ENCODE measurements at regions not wholly inside any gene's neighbourhood (a gene's known extent, or its start where the extent isn't known, plus 50 kb on each side); places are given as distances from the start of the nearest gene placed in this dataset.
"Not testable (repeated sequence)": the region's sequence is repeated elsewhere in the genome, so short reads cannot be mapped to it uniquely, and the experiment has no call there.

DNA sequence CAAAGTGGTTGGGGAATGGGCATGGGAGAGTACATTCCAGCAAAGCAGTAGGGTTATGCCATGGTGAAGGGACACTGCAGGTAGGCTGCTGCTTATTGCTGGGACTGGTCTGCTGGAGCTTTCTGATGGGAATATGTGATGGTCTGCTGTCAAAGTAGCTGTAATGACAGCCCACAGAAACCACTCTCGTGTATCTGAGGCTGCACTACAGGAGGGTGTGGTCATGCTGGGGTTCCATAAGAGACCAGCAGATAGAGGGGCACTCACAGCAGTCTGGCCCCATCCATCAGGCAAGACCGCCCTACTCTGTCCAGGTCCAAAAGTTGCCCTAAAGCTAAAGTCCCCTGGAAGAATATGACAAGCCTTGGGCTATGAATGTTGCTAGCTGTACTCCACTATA, 739.3 kb downstream of the COL12A1 start:
- Histone ChIP-seq H3K9me3 (ENCODE audit: control insufficient read depth, low read length) (peaks cover 2% of the 10 kb centered on the region), H3K36me3 (ENCODE audit: control insufficient read depth in 1 of 2, insufficient read depth in 2 of 2, low read length in 1 of 2) (no peaks in the 10 kb centered on the region), H3K27ac (ENCODE audit: low read depth in 1 of 2, low read length in 2 of 2) (no peak overlapping the region), H3K4me3 (ENCODE audit: low read length in 2 of 2) (no peak overlapping the region), H3K4me1 (ENCODE audit: control insufficient read depth in 1 of 2, insufficient read depth in 2 of 2, low read length in 2 of 2) (no peaks in the 10 kb centered on the region), H3K27me3 (ENCODE audit: control insufficient read depth in 1 of 2, insufficient read depth in 2 of 2, low read length in 1 of 2) (no peaks in the 10 kb centered on the region)
- 84 to 94% methylated on average over 2 of the region's 2 CpGs for WGBS, 2 donors
- DNase-seq (no peak), ATAC-seq (ENCODE audit: low FRiP score) (no peak)
- intact Hi-C loops (cut with DNase I), result no loop called here

DNA sequence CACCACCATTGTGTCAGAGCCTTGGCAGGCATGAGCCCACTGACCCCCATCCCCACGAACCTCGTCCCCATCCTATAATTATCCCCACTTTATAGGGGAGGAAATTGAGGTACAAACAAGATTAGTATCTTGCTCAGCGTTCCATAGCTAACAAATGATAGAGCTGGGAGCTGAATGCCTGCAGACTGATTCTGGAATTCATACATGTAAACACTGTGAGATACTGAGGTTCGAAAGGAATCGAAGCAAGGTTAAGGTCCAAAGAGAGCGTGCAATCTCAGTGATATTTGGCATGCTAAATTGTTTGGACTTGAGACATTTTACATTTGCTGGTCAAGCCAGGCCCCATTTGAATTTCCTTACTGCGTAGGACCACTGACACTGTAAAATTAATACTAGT, 746.6 kb downstream of the COL12A1 start:
- ATAC-seq (ENCODE audit: low FRiP score) (no peak), DNase-seq (no peak)
- Histone ChIP-seq H3K9me3 (ENCODE audit: control insufficient read depth, low read length) (no peaks in the 10 kb centered on the region), H3K4me1 (ENCODE audit: control insufficient read depth in 1 of 2, insufficient read depth in 2 of 2, low read length in 2 of 2) (no peaks in the 10 kb centered on the region), H3K36me3 (ENCODE audit: control insufficient read depth in 1 of 2, insufficient read depth in 2 of 2, low read length in 1 of 2) (no peaks in the 10 kb centered on the region), H3K4me3 (ENCODE audit: low read length in 2 of 2) (no peak overlapping the region), H3K27me3 (ENCODE audit: control insufficient read depth in 1 of 2, insufficient read depth in 2 of 2, low read length in 1 of 2) (no peaks in the 10 kb centered on the region), H3K27ac (ENCODE audit: low read depth in 1 of 2, low read length in 2 of 2) (no peak overlapping the region)
- 84 to 88% methylated on average over 7 of the region's 7 CpGs for WGBS, 2 donors
- intact Hi-C loops (cut with DNase I), result no loop called here

DNA sequence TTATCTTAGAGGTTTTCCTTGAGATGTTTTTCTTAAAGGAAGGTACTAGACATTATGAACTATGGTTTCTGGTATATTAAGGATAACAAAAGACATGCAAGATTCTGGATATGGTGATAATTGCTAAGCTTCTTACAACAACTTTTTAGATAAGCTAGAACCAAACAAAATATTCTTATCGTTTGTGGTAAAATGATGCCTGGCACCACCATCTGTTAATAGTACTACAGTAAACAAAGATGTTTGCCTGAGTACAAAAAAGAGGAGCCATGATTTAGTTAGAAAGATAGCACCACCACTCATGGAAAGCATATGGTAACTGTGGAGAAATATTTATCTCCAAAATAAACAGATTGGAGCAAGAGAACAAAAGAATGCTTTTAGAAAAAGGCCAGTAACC, 747.3 kb downstream of the COL12A1 start:
- intact Hi-C loops (cut with DNase I), result no loop called here
- Histone ChIP-seq H3K27ac (ENCODE audit: low read depth in 1 of 2, low read length in 2 of 2) (no peak overlapping the region), H3K4me1 (ENCODE audit: control insufficient read depth in 1 of 2, insufficient read depth in 2 of 2, low read length in 2 of 2) (no peaks in the 10 kb centered on the region), H3K4me3 (ENCODE audit: low read length in 2 of 2) (no peak overlapping the region), H3K36me3 (ENCODE audit: control insufficient read depth in 1 of 2, insufficient read depth in 2 of 2, low read length in 1 of 2) (no peaks in the 10 kb centered on the region), H3K27me3 (ENCODE audit: control insufficient read depth in 1 of 2, insufficient read depth in 2 of 2, low read length in 1 of 2) (no peaks in the 10 kb centered on the region), H3K9me3 (ENCODE audit: control insufficient read depth, low read length) (no peaks in the 10 kb centered on the region)
- DNase-seq (no peak), ATAC-seq (ENCODE audit: low FRiP score) (no peak)
- 29 to 39% methylated on average over 1 of the region's 1 CpG for WGBS, 2 donors

DNA sequence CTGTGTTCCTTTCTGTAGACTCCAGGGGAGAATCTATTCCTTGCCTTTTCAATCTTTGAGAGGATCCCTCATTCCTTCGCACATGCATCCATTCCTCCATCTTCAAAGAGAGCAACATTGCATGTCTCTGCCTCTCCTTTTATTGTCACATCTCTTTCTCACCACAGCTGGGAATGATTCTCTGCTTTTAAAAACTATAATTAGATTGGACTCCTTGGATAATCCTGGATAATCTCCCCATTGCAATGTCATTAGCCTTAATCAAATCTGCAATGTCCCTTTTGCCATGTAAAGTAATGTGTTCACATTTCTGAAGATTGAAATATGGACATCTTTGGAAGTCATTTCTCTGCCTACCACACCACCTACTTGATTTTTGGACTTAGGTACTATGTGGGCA, 750.1 kb downstream of the COL12A1 start:
- intact Hi-C loops (cut with DNase I), result no loop called here

DNA sequence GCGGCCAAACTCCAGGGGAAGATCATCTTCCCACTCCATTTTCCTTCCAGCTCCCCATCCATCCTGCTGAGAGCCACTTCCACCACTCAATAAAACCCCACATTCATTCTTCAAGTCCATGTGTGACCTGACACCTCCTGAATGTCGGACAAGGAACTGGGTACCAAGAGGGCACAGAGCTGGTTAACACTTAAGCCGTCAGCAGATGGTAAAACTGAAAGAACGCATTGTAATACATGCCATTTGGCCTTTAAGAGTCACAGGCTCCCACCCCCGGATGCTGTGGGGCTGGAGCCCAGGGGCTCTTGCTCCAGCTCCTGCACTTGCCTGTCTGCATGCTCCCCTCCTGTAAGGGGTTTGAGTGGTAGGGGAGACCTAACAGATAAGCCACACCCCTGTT, 753.9 kb downstream of the COL12A1 start:
- peaks cover 3% of the 10 kb centered on the region for H3K9me3 ChIP-seq (ENCODE audit: control insufficient read depth, low read length)
- H3K27ac ChIP-seq (ENCODE audit: low read depth in 1 of 2, low read length in 2 of 2), result no peak overlapping the region
- ATAC-seq (ENCODE audit: low FRiP score), result no peak

More for the DNA sequence above, 750.1 kb downstream of the COL12A1 start:
- H3K4me1 ChIP-seq (ENCODE audit: control insufficient read depth in 1 of 2, insufficient read depth in 2 of 2, low read length in 2 of 2), result no peaks in the 10 kb centered on the region
- DNase-seq, result no peak
- peaks cover 3% of the 10 kb centered on the region for H3K9me3 ChIP-seq (ENCODE audit: control insufficient read depth, low read length)
- H3K27me3 ChIP-seq (ENCODE audit: control insufficient read depth in 1 of 2, insufficient read depth in 2 of 2, low read length in 1 of 2), result no peaks in the 10 kb centered on the region
- H3K36me3 ChIP-seq (ENCODE audit: control insufficient read depth in 1 of 2, insufficient read depth in 2 of 2, low read length in 1 of 2), result no peaks in the 10 kb centered on the region
- ATAC-seq (ENCODE audit: low FRiP score), result no peak
- no peak overlapping the region for H3K27ac ChIP-seq (ENCODE audit: low read depth in 1 of 2, low read length in 2 of 2)
- no peak overlapping the region for H3K4me3 ChIP-seq (ENCODE audit: low read length in 2 of 2)
- 96 to 97% methylated on average over 1 of the region's 1 CpG for WGBS, 2 donors

DNA sequence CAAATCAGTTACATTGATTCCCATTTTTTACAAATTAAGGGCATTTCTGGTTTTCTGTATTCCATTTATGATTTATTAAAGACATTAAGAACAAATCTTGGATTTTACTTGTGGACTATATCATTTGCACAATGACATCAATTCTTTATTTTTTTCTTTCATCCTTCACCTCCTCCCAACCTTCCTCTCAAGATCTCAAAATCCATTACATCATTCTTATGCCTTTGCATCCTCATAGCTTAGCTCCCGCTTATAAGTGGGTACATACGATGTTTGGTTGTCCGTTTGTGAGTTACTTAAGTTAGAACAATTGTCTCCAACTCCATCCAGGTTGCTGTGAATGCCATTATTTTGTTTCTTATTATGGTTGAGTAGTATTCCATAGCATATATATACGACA, 752.8 kb downstream of the CD109 start:
- Histone ChIP-seq H3K27me3 (ENCODE audit: control insufficient read depth in 1 of 2, insufficient read depth in 2 of 2, low read length in 1 of 2) (no peaks in the 10 kb centered on the region), H3K27ac (ENCODE audit: low read depth in 1 of 2, low read length in 2 of 2) (no peak overlapping the region), H3K4me1 (ENCODE audit: control insufficient read depth in 1 of 2, insufficient read depth in 2 of 2, low read length in 2 of 2) (no peaks in the 10 kb centered on the region), H3K36me3 (ENCODE audit: control insufficient read depth in 1 of 2, insufficient read depth in 2 of 2, low read length in 1 of 2) (no peaks in the 10 kb centered on the region), H3K4me3 (ENCODE audit: low read length in 2 of 2) (no peak overlapping the region), H3K9me3 (ENCODE audit: control insufficient read depth, low read length) (peaks cover 3% of the 10 kb centered on the region)
- ATAC-seq (ENCODE audit: low FRiP score) (no peak), DNase-seq (no peak)
- 93 to 95% methylated on average over 4 of the region's 4 CpGs for WGBS, 2 donors
- intact Hi-C loops (cut with DNase I), result no loop called here

More for the DNA sequence above, 753.9 kb downstream of the COL12A1 start:
- Histone ChIP-seq H3K4me1 (ENCODE audit: control insufficient read depth in 1 of 2, insufficient read depth in 2 of 2, low read length in 2 of 2) (no peaks in the 10 kb centered on the region), H3K36me3 (ENCODE audit: control insufficient read depth in 1 of 2, insufficient read depth in 2 of 2, low read length in 1 of 2) (no peaks in the 10 kb centered on the region), H3K4me3 (ENCODE audit: low read length in 2 of 2) (no peak overlapping the region), H3K27me3 (ENCODE audit: control insufficient read depth in 1 of 2, insufficient read depth in 2 of 2, low read length in 1 of 2) (no peaks in the 10 kb centered on the region)
- 70 to 73% methylated on average over 5 of the region's 5 CpGs for WGBS, 2 donors
- no peak for DNase-seq
- intact Hi-C loops (cut with DNase I), result no loop called here

DNA sequence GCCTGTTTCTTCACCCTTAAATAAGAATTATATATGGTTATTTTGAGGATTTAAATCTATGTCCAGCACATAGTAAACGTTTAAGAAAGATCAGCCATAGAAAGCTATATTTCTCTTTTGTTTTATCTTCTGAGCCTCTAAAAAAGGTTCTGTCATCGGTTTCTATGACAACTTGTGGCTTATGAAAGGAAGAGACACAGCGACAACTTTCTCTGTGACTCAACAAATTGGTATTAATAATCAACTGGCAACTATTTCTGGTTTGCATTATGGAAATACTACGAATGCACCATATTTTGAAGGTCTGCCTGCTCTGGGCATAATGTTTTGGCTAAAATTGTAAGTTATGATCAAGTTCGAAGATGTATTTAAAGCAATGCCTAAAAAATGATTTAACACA, 751.0 kb downstream of the CD109 start:
- H3K4me1 ChIP-seq (ENCODE audit: control insufficient read depth in 1 of 2, insufficient read depth in 2 of 2, low read length in 2 of 2), result no peaks in the 10 kb centered on the region
- WGBS, 2 donors, result 58 to 66% methylated on average over 5 of the region's 5 CpGs
- H3K27ac ChIP-seq (ENCODE audit: low read depth in 1 of 2, low read length in 2 of 2), result no peak overlapping the region
- H3K4me3 ChIP-seq (ENCODE audit: low read length in 2 of 2), result no peak overlapping the region
- no peaks in the 10 kb centered on the region for H3K36me3 ChIP-seq (ENCODE audit: control insufficient read depth in 1 of 2, insufficient read depth in 2 of 2, low read length in 1 of 2)
- H3K27me3 ChIP-seq (ENCODE audit: control insufficient read depth in 1 of 2, insufficient read depth in 2 of 2, low read length in 1 of 2), result no peaks in the 10 kb centered on the region
- intact Hi-C loops (cut with DNase I), result no loop called here
- ATAC-seq (ENCODE audit: low FRiP score) (no peak), DNase-seq (no peak)
- H3K9me3 ChIP-seq (ENCODE audit: control insufficient read depth, low read length), result peaks cover 2% of the 10 kb centered on the region

DNA sequence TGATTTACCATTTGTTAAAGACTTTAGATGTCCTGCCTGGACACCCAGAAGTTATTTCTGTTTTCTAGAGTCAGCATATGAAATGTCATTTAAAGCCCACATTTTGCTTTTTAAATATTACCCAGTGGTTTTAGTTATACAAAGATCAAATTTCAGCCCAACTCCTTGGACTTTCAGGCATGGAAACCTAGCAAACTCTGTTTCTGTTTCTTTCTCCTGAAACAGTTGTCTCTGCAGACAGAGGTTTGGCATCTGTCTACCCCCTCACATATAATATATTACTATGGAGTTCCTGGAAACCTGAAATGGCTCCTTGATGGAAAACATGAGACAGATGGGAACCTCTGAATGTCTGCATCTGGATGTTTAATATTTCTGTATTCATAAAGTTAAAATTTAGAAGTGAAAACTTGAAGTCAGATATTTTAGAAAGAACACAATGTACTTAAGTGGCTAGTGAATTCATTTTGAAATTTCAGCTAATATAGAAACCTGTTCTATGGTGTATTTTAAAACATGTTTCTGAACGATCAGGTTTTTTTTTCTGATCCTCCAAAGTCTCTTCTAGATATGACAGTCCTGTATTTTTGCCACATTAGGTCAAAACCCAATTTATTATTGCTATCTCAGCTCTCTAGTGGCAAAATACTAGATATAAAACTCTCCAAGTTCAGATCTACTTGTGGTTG, 743.3 kb downstream of the CD109 start:
- Histone ChIP-seq H3K4me1 (ENCODE audit: control insufficient read depth in 1 of 2, insufficient read depth in 2 of 2, low read length in 2 of 2) (no peaks in the 10 kb centered on the region), H3K36me3 (ENCODE audit: control insufficient read depth in 1 of 2, insufficient read depth in 2 of 2, low read length in 1 of 2) (no peaks in the 10 kb centered on the region), H3K9me3 (ENCODE audit: control insufficient read depth, low read length) (no peaks in the 10 kb centered on the region), H3K27ac (ENCODE audit: low read depth in 1 of 2, low read length in 2 of 2) (no peak overlapping the region), H3K4me3 (ENCODE audit: low read length in 2 of 2) (no peak overlapping the region), H3K27me3 (ENCODE audit: control insufficient read depth in 1 of 2, insufficient read depth in 2 of 2, low read length in 1 of 2) (no peaks in the 10 kb centered on the region)
- ATAC-seq (ENCODE audit: low FRiP score) (no peak), DNase-seq (no peak)
- WGBS, 2 donors, result 51 to 54% methylated on average over 1 of the region's 1 CpG
- intact Hi-C loops (cut with DNase I), result no loop called here

DNA sequence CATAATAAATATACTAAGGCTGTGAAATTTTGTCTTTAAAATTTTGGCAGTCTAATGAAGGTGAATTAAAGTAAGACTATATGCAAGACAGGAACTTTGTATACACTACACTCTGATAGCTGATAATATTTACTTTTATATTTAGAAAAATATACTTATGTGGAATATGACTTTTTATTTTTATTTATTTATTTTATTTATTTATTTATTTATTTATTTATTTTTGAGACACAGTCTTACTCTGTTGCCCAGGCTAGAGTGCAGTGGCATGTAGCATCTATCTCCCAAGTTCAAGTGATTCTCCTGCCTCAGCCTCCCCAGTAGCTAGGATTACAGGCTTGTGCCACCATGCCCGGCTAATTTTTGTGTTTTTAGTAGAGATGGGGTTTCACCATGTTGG, 742.4 kb downstream of the CD109 start:
- H3K4me3 ChIP-seq (ENCODE audit: low read length in 2 of 2); H3K9me3 ChIP-seq (ENCODE audit: control insufficient read depth, low read length); H3K27me3 ChIP-seq (ENCODE audit: control insufficient read depth in 1 of 2, insufficient read depth in 2 of 2, low read length in 1 of 2); ATAC-seq (ENCODE audit: low FRiP score); intact Hi-C loops (cut with DNase I); H3K27ac ChIP-seq (ENCODE audit: low read depth in 1 of 2, low read length in 2 of 2); H3K36me3 ChIP-seq (ENCODE audit: control insufficient read depth in 1 of 2, insufficient read depth in 2 of 2, low read length in 1 of 2); DNase-seq; H3K4me1 ChIP-seq (ENCODE audit: control insufficient read depth in 1 of 2, insufficient read depth in 2 of 2, low read length in 2 of 2): not testable (repeated sequence)
- WGBS, 2 donors, result 92 to 100% methylated on average over 1 of the region's 1 CpG

Data from aorta (tissue), 5 donors.